GM12878 (cell line): ENCODE measurements at regions not wholly inside any gene's neighbourhood (a gene's known extent, or its start where the extent isn't known, plus 50 kb on each side); places are given as distances from the start of the nearest gene placed in this dataset.

Experiments used
- ATAC-seq: fragments of 200-7000 bp; cut with Tn5 transposase; 3 replicates; pipeline ENCODE4 v1.9.1; 2020; ENCODE audit warnings: mild to moderate bottlenecking, moderate library complexity
- BruUV-seq: library from RNA; stranded (reverse); fragments of 400-500 nt; replicated peaks from 2 replicates; lab custom pipeline; 2021; lab: Mats Ljungman, UMichigan
- CTCF ChIA-PET: fragments of 300-600 bp; sonication (Branson Sonifier 250); formaldehyde crosslinking; extraction: SDS; loops from one replicate; lab custom pipeline; 2021; ENCODE audit warnings: inconsistent platforms; lab: Yijun Ruan, JAX
- POLR2A ChIA-PET: fragments of 350-600 bp; formaldehyde crosslinking; extraction: SDS; loops from one replicate; lab custom pipeline; 2021; ENCODE audit warnings: inconsistent platforms; lab: Charles Lee
- RAD21 ChIA-PET: fragments of 300-600 bp; sonication (Branson Sonifier 250); formaldehyde crosslinking; loops from one replicate; lab custom pipeline; 2023; ENCODE audit warnings: antibody characterized with exemption; ENCODE audit not compliant: unreplicated experiment; lab: Charles Lee
- SMC1A ChIA-PET: fragments of 300-600 bp; sonication (Branson Sonifier 250); formaldehyde crosslinking; loops from one replicate; lab custom pipeline; 2023; ENCODE audit not compliant: unreplicated experiment, uncharacterized antibody; lab: Charles Lee
- DNase-seq: peaks from one replicate; pipeline ENCODE4 v3.0.0-alpha.2; 2011; ENCODE audit warnings: low read depth, low spot score
- FAIRE-seq: peaks from 3 replicates; lab custom pipeline; 2011; peaks lifted over from hg19 to GRCh38; lab: Jason Lieb, UNC
- H2AFZ ChIP-seq: 2 replicates; pipeline ENCODE4 v1.6.0; 2011; ENCODE audit warnings: low read depth, low read length, control low read depth; ENCODE audit not compliant: control insufficient read depth
- H3K27ac ChIP-seq: 2 replicates; pipeline ENCODE4 v1.5.1; 2011; ENCODE audit warnings: control low read depth; ENCODE audit not compliant: control insufficient read depth, insufficient read depth
- H3K27me3 ChIP-seq, 2 experiments: replicated peaks in 1 of 2; 2 replicates each; pipeline versions ENCODE4 v1.6.0 to v1.6.1; 2011; ENCODE audit warnings: low read length in 1 of 2; ENCODE audit not compliant: control insufficient read depth in 2 of 2, insufficient read depth in 2 of 2
- H3K36me3 ChIP-seq, 2 experiments: 2 replicates each; pipeline ENCODE4 v1.5.1; 2011; ENCODE audit warnings: low read length in 1 of 2; ENCODE audit not compliant: control insufficient read depth in 2 of 2, insufficient read depth in 2 of 2
- H3K4me1 ChIP-seq: 2 replicates; pipeline ENCODE4 v1.6.1; 2011; ENCODE audit warnings: mild to moderate bottlenecking, low read length, moderate library complexity, mixed read lengths; ENCODE audit not compliant: control insufficient read depth, insufficient read depth
- H3K4me2 ChIP-seq: 2 replicates; pipeline ENCODE4 v1.6.0; 2011; ENCODE audit warnings: control low read depth; ENCODE audit not compliant: control insufficient read depth, insufficient read depth
- H3K4me3 ChIP-seq: fragments of 200-600 bp; sonication (generic); 2 replicates; pipeline ENCODE4 v1.5.1; 2016
- H3K79me2 ChIP-seq: 2 replicates; pipeline ENCODE4 v1.6.0; 2011; ENCODE audit warnings: low read length; ENCODE audit not compliant: control insufficient read depth, insufficient read depth
- H3K9ac ChIP-seq: 2 replicates; pipeline ENCODE4 v1.8.0; 2011; ENCODE audit warnings: low read length, control low read depth, mixed read lengths; ENCODE audit not compliant: control insufficient read depth, insufficient read depth
- H3K9me3 ChIP-seq: replicated peaks from 3 replicates; pipeline ENCODE4 v1.5.1; 2011; ENCODE audit warnings: mild to moderate bottlenecking, low read length; ENCODE audit not compliant: control insufficient read depth, insufficient read depth
- H4K20me1 ChIP-seq: 2 replicates; pipeline ENCODE4 v1.6.0; 2011; ENCODE audit not compliant: control insufficient read depth, insufficient read depth
- ATF7 ChIP-seq: fragments of 450-650 bp; IDR thresholded peaks from 2 replicates; pipeline ENCODE4 v1.6.1; 2016; ENCODE audit warnings: low read depth, mild to moderate bottlenecking
- CBX5 ChIP-seq: sonication (generic); IDR thresholded peaks from 2 replicates; pipeline ENCODE4 v1.6.1; 2016; ENCODE audit warnings: low read depth, moderate library complexity, mild to moderate bottlenecking, inconsistent platforms
- CHD4 ChIP-seq: fragments of 200-600 bp; sonication (generic); IDR thresholded peaks from 2 replicates; pipeline ENCODE4 v1.6.1; 2016; ENCODE audit warnings: mild to moderate bottlenecking
- CREM ChIP-seq: IDR thresholded peaks from 2 replicates; pipeline ENCODE4 v1.6.1; 2014; ENCODE audit warnings: antibody characterized with exemption, low read depth
- EP300 ChIP-seq, 2 experiments: fragments of 150-350 bp in 1 of 2; IDR thresholded peaks; 2 replicates each; pipeline ENCODE4 v1.6.1; 2011 to 2012; ENCODE audit warnings: low read depth in 2 of 2, low read length in 2 of 2, borderline replicate concordance in 1 of 2, improper control_type of control experiment in 1 of 2, inconsistent platforms in 1 of 2; ENCODE audit not compliant: control insufficient read depth in 1 of 2
- HDAC2 ChIP-seq: fragments of 200-600 bp; sonication (generic); IDR thresholded peaks from 2 replicates; pipeline ENCODE4 v1.6.1; 2017
- JUNB ChIP-seq: IDR thresholded peaks from 2 replicates; pipeline ENCODE4 v1.6.1; 2016; ENCODE audit warnings: antibody characterized with exemption, mild to moderate bottlenecking
- KDM1A ChIP-seq: fragments of 200-600 bp; sonication (generic); IDR thresholded peaks from 2 replicates; pipeline ENCODE4 v1.6.1; 2016; ENCODE audit warnings: borderline replicate concordance
- KLF5 ChIP-seq: fragments of 450-650 bp; IDR thresholded peaks from 2 replicates; pipeline ENCODE4 v1.6.1; 2014; ENCODE audit warnings: mild to moderate bottlenecking; ENCODE audit not compliant: partially characterized antibody
- MEF2B ChIP-seq: fragments of 450-650 bp; IDR thresholded peaks from 2 replicates; pipeline ENCODE4 v1.6.1; 2018; ENCODE audit warnings: mild to moderate bottlenecking, moderate library complexity; ENCODE audit not compliant: partially characterized antibody, poor library complexity, severe bottlenecking
- RB1 ChIP-seq: fragments of 450-650 bp; formaldehyde crosslinking; IDR thresholded peaks from 2 replicates; pipeline ENCODE4 v1.6.1; 2017; ENCODE audit warnings: mild to moderate bottlenecking, borderline replicate concordance
- STAT3 ChIP-seq: IDR thresholded peaks from 2 replicates; pipeline ENCODE4 v1.6.1; 2011; ENCODE audit warnings: low read depth, low read length, improper control_type of control experiment
- YBX1 ChIP-seq: fragments of 450-650 bp; IDR thresholded peaks from 2 replicates; pipeline ENCODE4 v1.6.1; 2016; ENCODE audit warnings: antibody characterized with exemption
- WGBS: methylation state at CpG from one replicate; pipeline ENCODE4 v1.1.6; 2016; ENCODE audit warnings: low lambda C conversion rate; ENCODE audit not compliant: insufficient replicate concordance, insufficient coverage; ENCODE audit errors: missing lambda C conversion rate; 5-methylcytosine and 5-hydroxymethylcytosine counted together
- in situ Hi-C: fragments of 300-500 bp; cut with MboI; formaldehyde crosslinking; loops from 9 replicates; pipeline ENCODE4 v1.14.3; 2018; ENCODE audit warnings: mixed read lengths
- intact Hi-C: fragments of 100-400 bp; cut with micrococcal nuclease; formaldehyde crosslinking; loops from one replicate; pipeline ENCODE4 v1.14.2; 2022; ENCODE audit not compliant: unreplicated experiment
- TF ChIP-seq, protein P1 (sequence below): fragments of 150-350 bp; IDR thresholded peaks from 2 replicates; pipeline ENCODE4 v1.6.1; 2016; ENCODE audit warnings: low read depth, low read length
- TF ChIP-seq, protein P2 (sequence below): fragments of 450-650 bp; formaldehyde crosslinking; IDR thresholded peaks from 2 replicates; pipeline ENCODE4 v1.4.0; 2020; ENCODE audit warnings: mild to moderate bottlenecking, moderate library complexity

DNA sequence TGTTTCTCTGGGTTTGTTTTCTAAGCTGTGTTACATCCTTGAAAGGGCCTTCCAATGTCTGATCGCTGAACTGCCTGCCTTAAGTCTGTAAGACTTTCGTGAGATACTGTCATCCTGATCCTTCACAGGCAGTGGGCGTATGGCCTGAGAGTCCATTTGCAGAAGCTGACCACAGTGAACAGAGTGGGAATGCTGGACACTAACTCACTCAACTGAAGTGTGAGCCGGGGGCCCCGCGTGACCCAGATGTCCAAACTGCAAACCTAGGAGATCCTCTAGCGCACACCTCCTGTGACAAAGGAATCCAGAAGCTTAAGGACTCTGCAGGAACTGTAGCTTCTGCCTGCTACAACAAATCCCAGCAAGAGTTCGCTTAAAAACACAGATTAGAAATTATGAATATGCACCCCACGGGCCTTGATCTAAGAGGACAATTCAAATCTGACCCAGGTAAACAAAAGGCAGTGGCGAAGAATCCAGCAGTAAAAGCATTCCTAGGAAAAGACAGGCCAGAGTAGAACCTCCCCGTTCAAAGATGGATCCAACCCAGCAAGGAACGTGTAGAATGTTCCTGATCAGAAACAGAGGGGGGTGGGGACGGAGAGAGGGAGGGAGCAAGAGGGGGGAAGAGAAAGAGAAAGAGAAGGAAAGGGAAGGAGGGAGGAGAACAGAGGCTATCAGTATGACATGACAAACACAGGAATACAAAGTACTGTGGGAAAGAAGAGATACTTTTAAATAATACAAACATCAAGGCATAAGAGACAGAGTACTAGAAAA is 135.0 kb upstream of the AFDN start:
- TF ChIP-seq STAT3 (no peak), YBX1 (no peak), MEF2B (no peak), EP300 (IDR thresholded peaks at IDR 0.05; ENCODE audit: borderline replicate concordance in 1 of 2, control insufficient read depth in 1 of 2, low read depth in 2 of 2, low read length in 2 of 2) (no peak), JUNB (no peak), ATF7 (no peak), CBX5 (no peak), KLF5 (no peak), CREM (no peak), CHD4 (no peak), KDM1A (no peak), RB1 (no peak), HDAC2 (no peak)
- TF ChIP-seq, protein P1, sequence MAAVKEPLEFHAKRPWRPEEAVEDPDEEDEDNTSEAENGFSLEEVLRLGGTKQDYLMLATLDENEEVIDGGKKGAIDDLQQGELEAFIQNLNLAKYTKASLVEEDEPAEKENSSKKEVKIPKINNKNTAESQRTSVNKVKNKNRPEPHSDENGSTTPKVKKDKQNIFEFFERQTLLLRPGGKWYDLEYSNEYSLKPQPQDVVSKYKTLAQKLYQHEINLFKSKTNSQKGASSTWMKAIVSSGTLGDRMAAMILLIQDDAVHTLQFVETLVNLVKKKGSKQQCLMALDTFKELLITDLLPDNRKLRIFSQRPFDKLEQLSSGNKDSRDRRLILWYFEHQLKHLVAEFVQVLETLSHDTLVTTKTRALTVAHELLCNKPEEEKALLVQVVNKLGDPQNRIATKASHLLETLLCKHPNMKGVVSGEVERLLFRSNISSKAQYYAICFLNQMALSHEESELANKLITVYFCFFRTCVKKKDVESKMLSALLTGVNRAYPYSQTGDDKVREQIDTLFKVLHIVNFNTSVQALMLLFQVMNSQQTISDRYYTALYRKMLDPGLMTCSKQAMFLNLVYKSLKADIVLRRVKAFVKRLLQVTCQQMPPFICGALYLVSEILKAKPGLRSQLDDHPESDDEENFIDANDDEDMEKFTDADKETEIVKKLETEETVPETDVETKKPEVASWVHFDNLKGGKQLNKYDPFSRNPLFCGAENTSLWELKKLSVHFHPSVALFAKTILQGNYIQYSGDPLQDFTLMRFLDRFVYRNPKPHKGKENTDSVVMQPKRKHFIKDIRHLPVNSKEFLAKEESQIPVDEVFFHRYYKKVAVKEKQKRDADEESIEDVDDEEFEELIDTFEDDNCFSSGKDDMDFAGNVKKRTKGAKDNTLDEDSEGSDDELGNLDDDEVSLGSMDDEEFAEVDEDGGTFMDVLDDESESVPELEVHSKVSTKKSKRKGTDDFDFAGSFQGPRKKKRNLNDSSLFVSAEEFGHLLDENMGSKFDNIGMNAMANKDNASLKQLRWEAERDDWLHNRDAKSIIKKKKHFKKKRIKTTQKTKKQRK: no peak
- TF ChIP-seq, protein P2, sequence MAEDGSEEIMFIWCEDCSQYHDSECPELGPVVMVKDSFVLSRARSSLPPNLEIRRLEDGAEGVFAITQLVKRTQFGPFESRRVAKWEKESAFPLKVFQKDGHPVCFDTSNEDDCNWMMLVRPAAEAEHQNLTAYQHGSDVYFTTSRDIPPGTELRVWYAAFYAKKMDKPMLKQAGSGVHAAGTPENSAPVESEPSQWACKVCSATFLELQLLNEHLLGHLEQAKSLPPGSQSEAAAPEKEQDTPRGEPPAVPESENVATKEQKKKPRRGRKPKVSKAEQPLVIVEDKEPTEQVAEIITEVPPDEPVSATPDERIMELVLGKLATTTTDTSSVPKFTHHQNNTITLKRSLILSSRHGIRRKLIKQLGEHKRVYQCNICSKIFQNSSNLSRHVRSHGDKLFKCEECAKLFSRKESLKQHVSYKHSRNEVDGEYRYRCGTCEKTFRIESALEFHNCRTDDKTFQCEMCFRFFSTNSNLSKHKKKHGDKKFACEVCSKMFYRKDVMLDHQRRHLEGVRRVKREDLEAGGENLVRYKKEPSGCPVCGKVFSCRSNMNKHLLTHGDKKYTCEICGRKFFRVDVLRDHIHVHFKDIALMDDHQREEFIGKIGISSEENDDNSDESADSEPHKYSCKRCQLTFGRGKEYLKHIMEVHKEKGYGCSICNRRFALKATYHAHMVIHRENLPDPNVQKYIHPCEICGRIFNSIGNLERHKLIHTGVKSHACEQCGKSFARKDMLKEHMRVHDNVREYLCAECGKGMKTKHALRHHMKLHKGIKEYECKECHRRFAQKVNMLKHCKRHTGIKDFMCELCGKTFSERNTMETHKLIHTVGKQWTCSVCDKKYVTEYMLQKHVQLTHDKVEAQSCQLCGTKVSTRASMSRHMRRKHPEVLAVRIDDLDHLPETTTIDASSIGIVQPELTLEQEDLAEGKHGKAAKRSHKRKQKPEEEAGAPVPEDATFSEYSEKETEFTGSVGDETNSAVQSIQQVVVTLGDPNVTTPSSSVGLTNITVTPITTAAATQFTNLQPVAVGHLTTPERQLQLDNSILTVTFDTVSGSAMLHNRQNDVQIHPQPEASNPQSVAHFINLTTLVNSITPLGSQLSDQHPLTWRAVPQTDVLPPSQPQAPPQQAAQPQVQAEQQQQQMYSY (CRISPR knock-in tag): no peak
- in situ Hi-C loops: no loop called here
- Histone ChIP-seq H3K79me2 (no peaks in the 10 kb centered on the region), H4K20me1 (no peaks in the 10 kb centered on the region), H3K9me3 (no peaks in the 10 kb centered on the region), H3K4me2 (no peak overlapping the region), H3K27ac (no peak overlapping the region), H3K4me3 (no peak overlapping the region), H3K36me3 (no peaks in the 10 kb centered on the region), H3K4me1 (no peaks in the 10 kb centered on the region), H3K9ac (no peak overlapping the region), H3K27me3 (no peaks in the 10 kb centered on the region; a peak in 1 of 4 replicates), H2AFZ (no peak overlapping the region)
- RAD21 ChIA-PET: interaction anchor here (0.6 kb wide), 1 partner anchor 152 kb away, joined by 3 read pairs; no protein-coding TSS in a partner anchor
- FAIRE-seq (no peak), DNase-seq (no peak), ATAC-seq (no peak)
- WGBS: 49% methylated on average over 12 of the region's 13 CpGs
- CTCF ChIA-PET: no interaction called here
- SMC1A ChIA-PET: no interaction called here
- POLR2A ChIA-PET: no interaction called here
- no TSS peak for BruUV-seq
- intact Hi-C loops: no loop called here
